Stimulated activated CD4-positive, alpha-beta T cell treated with anti-CD3 and anti-CD28 coated beads, TNF-alpha, amount 100 ng/mL, for 24 hours (primary cell): ENCODE measurements at regions not wholly inside any gene's neighbourhood (a gene's known extent, or its start where the extent isn't known, plus 50 kb on each side); places are given as distances from the start of the nearest gene placed in this dataset.
"Not testable (repeated sequence)": the region's sequence is repeated elsewhere in the genome, so short reads cannot be mapped to it uniquely, and the experiment has no call there.

Source experiments
- DNase-seq, 3 experiments: peaks; one replicate each; pipeline ENCODE4 v3.0.0-alpha.2; 2020; ENCODE audit warnings: low read depth in 3 of 3

DNA sequence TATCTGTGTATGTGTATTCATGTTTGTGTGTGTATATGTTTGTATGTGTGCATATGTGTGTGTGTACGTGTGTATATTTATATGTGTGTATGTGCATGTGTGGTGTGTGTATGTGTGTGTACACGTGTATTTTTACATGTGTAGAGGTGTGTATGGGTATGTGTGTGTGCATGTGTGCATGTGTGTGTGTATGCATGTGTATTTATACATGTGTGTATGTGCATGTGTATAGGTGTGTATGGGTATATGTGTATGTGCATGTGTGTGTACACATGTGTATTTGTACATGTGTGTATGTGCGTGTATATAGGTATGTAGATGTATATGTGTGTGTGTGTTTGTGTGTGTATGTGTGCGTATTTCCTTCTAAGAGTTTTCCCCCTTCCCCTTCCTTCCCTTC is 207.7 kb upstream of the ATP6AP2 start:
- no peak for DNase-seq

DNA sequence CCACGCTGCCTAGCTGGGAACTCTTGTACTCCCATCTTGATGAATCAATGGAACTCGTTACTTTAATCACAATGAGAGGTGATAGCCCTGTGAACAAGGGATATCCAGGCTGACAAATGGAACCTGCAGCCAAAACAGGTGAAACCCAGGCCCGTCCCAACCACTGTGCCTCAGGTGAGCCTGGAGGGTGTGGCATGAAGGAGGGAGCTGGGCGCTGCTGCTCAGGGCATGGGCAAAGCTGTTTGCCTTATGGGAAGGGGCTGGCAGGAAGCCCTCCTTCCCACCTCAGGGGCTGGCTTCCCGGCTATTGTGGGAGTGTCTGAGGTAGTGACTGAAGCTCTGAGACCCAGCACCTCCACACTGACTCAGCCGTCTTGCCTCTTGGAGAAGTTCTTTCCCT is 209.4 kb upstream of the ATP6AP2 start:
- DNase-seq, result no peak

DNA sequence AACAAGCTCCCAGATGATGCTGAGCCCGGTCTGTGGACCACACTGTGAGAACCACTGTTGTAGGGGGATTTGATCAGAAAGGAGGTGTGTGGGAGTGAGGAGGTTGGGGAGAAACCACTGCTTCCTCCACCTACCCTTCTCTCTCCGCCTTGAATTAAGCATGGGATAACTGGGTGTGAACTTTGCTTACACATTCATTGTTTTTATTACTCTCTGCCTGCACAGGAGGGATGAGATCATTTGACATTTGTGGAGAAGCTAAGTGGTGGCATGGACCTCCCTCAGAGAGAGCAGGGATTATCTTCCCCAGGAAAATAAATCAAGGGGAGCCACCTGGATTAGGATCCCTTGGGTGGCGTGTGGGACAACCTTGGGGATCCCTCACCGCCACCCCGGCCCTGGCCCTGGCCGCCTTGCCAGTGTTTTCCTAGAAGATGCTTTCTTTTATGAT is 212.1 kb upstream of the ATP6AP2 start:
- no peak for DNase-seq

DNA sequence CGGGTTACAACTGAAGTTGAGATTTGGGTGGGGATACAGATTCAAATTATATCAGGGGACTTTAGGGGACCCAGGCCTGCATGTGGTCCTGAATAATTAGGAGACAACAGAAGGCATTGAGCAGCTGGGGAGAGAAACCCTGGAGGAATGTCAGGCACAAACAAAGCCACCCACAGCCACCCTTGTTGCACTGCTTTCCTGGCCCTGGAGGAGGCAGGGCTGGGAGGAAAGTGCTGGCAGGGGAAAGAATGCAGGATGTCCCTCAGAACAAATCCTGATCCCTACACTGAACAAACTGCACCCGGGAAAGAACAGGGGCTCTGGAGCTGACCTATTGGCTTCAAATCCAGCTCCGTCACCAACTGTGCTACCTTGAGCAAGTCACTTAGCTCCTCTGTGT is 214.1 kb upstream of the ATP6AP2 start:
- DNase-seq, result no peak

DNA sequence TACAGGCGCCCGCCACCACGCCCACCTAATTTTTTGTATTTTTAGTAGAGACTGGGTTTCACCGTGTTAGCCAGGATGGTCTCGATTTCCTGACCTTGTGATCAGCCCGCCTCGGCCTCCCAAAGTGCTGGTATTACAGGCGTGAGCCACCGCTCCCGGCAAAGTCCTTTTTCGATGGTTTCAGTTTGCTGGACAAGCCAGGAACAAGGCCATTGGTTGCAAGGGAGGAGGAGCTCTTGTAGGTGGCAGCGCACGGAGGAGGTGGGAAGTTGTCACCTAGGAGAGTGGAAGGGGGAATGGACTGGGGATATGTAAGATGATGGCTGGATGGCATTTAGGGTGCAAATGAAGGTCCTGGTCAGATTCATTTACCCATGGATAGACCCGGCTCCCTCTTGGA is 218.5 kb upstream of the ATP6AP2 start:
- not testable (repeated sequence) for DNase-seq

DNA sequence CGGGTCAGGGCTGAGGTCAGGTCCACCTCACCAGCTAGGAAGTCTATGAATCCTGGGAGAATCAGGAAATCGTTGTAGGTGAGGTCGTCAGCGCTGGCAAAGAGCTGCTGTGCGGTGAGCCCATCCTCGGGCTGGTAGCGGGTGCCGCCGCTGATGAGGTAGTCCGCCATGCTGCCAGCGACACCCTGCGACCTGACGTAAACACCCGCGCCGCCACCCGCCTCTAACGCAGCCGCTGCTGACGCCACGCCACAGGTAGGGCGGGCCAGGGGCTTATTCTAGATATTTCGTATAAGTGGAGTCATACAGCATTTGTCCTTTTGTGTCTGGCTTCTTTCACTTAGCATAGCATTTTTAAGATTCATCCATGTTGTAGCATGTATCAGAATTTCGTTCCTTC is 220.2 kb upstream of the ATP6AP2 start:
- DNase-seq, result no peak

DNA sequence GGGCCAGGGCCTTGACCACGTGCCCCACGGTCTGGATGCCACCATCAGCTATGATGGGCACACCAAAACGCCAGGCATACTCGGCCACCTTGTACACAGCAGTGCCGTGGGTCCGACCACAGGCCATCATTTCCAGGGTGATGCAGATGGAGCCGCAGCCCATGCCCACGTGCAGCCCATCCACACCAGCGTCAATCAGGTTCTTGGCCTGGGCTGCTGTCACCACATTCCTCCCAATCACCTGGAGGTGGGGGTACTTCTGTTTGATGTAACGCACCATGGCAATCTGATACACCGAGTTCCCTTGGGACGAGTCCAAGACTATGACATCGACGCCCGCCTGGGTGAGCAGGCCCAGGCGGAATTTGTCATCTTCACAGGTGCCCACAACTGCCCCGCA is 221.2 kb upstream of the ATP6AP2 start:
- no peak for DNase-seq

DNA sequence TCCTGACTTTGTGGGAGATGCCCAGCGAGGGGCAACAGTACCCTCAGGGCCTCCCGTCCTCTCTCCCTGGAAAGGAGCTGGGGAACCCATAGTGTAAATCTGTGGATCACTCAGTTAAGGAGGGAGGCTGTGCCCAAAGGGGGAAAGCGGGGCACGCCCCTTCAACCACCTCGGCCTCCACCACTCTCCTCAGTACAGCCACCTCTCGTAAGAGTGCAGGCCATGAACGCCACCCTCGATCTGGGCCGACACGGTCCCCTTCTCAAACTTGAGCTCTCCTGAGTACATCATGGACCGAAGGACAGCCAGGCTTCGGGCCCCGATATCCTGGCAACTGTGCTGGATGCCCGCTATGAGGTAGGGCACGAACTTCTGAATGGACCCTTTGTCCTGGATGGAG is 221.8 kb upstream of the ATP6AP2 start:
- no peak for DNase-seq

DNA sequence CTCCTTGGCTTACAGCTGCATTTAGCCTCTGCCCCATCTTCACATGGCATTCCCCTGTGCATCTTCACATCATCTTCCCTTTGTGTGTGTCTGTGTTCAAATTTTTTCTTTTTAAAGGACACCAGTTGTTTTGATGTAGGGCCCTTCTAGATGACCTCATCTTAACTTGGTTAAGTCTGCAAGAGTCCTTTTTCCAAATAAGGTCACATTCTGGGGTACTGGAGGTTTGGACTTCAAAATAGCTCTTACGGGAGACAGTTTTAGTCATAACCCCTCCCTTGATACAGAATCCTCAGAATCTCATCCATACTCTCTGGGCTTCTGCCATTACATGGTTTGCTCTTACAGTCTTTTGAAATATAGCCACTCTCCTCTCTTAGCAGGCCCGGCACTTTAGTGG is 231.5 kb upstream of the ATP6AP2 start:
- DNase-seq, result no peak

DNA sequence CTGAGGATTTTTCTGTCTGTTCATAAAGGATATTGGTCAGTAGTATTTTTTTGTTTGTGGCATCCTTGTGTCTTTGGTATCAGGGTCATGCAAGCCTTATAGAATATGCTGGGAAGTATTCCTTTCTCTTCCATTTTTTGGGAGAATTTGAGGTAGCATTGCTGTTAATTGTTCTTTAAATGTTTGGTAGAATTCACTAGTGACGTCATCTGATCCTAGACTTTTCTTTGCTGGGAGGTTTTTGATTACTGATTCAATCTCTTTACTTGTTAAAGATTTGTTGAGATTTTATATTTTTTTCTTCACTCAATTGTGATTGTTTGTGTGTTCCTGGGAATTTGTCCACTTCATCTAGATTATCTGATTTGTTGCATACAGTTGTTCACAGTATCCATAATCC is 234.4 kb upstream of the ATP6AP2 start:
- no peak for DNase-seq

DNA sequence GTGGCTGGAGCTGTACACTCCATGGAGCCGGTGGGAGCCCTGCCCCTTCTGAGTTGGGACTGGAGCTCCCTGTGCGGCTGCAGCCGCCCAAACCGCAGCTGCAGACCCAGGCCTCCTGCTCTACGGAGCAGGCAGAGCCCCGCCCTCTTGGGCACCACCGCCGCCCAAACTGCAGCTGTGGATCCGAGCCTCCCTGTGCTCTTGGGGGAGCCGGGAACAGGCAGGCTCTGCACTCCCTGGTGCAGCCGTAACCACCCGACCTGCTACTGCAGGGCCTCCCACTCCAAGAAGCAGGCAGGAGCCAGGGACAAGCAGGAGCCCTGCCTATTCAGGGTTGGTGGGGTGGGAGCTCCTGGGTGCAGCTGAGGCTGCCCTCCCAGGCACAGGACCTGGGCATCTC is 237.5 kb upstream of the ATP6AP2 start:
- DNase-seq, result no peak

DNA sequence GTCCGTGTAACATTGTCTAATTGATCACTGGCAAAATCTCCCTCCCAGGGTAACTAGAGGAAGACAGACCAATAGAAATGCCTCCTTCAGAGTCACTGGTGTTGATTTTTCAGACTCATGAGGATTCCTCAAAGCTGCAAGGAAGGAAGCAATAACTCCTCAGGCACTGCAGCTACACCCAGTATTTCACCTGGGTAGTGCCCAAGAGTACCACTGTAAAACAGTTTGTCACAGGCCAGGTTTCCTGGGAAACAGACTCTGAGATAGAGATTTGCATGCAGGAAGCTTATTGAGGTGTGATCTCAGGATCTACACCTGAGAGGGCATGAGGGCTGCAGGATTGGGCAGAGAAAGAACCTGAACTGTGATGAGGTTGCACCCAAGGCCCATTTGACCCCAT is 240.7 kb upstream of the ATP6AP2 start:
- DNase-seq, result no peak

DNA sequence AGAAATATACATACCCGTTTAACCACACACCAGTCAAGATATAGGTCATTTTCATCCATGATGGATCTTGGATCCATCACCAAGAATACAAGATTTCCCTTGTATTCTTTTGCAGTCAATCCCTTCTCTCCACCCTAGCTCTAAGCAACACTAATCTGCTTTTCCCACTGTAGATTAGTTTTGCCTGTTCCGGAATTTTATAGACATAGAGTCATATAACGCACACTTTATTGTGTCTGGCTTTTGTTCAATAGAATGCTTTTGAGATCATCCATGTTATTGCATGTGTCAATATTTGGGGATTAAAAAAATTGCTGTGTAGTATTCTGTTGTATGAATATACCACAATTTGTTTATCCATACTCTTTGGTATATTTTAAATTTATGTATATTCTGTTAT is 235.6 kb upstream of the BCOR start:
- no peak for DNase-seq

DNA sequence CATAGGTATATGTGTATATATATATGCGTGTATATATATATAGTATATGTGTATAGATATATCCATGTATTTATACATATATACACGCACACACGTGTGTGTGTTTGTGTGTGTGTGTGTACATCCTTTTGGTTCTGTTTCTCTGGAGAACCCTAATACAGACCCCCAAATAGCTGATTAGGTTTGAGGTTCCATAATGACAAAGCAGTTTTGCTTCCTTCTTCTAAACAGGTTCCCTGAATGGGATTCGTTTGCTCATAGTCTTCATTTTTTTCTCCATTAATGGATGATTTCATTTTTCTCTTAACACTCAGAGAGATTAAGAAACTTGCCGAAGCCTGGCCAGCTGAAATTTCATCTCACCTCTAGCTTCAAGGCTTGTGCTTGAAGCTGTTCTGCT is 234.0 kb upstream of the BCOR start:
- DNase-seq, result no peak

DNA sequence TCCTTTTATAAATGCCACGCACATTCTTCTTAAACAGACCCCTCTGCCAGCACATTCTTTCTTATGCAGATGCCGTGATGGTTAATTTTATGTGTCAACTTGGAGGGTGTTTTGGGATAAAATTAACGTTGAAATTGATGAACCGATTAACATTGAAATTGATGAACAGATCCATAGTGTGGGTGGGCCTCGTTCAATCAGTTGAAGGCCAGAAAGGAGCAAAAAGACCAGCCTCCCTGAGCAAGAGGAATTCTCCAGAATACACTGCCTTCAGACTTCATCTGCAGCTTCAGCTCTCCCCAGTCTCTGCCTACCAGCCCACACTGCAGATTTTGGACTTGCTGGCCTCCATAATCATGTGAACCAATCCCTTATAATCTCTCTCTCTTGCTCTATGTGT is 233.6 kb upstream of the BCOR start:
- DNase-seq, result no peak

DNA sequence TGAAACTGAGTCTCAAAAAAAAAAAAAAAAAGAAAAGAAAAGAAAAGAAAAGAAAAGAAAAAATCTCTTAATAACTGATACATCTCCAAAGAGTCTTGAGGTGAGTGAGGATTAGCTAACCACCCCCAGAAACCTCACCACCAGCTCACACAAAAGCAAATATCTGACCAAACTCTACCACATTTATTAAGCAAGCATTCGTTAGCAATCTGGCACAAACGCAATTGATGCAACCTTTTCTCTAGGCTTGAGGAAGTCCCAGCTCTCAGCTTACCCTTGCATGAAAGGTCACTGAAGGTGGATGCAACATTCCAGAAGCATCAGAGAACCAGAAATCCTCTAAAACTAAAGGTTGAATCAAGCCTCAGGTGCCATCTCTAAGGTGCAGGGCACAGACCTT is 231.9 kb upstream of the BCOR start:
- DNase-seq, result no peak

DNA sequence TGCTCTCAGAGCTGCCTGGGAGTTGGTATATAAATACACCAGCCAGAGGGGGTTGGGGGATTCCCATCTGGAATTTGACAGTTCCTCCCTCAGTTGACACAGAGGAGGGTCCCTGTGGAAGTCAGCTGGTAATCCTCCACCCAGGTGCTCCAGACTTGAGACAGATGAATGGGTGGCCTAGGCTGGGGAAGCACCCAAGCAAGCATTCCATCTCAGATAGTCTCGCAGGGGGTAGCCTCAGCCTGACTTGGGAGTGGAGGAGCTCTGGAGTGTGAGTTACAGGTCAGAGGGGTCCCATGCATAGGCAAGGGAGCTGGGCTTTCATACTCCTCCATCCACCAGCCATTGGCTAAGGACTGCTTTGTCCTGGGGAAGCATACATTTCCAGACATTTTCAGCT is 229.3 kb upstream of the BCOR start:
- no peak for DNase-seq

DNA sequence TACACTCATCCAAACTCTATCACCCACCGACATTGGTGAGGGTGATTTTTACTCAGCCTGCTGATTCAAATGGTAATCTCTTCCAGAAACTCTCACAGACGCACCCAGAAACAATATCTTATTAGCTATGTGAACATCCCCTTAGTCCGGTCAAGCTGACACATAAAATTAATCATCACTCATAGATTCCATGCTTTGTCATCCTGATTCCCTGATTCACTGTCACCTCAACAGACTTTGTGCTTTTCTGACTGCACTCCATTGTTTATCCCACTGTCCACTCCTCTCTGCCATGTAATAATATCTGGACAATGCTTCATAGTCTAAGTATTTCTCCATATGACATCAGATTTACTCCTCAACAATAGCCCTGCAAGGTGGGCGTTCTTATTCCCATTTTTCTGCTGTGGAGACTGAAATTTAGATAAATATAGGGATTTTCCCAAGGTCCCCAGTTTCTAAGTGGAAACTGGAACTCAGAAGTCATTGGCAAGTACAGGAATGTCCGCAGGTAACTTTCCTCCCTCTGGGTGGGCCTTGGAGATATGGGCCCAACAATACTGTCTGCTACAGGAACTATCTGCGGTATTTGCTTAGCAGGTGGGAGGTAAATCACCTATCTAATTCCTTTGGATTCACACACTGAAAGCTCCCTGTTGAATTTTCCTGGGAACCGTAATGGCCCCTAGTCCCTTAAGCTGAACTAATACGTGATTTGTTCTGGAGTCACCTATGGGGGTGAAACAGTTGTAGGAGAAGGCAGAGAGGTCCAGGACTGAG is 228.6 kb upstream of the BCOR start:
- DNase-seq, result no peak

DNA sequence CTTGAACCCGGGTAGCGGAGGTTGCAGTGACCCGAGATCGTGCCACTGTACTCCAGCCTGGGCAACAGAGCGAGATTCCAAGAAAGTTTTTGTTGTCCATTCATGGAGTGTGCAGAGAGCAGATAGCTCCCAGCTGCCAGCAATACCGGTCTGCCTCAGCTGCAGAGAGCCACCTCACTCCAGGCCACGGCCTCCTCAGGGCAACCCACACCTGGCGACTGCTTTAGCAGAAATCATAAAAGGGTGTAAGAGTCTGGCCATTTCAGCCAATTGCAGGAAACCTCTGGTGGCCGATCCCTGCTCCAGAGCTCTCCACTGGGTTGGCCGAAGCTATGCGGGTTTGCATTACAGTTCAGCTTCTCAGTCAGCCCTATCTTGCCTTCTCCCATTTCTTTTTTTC is 227.4 kb upstream of the BCOR start:
- no peak for DNase-seq

DNA sequence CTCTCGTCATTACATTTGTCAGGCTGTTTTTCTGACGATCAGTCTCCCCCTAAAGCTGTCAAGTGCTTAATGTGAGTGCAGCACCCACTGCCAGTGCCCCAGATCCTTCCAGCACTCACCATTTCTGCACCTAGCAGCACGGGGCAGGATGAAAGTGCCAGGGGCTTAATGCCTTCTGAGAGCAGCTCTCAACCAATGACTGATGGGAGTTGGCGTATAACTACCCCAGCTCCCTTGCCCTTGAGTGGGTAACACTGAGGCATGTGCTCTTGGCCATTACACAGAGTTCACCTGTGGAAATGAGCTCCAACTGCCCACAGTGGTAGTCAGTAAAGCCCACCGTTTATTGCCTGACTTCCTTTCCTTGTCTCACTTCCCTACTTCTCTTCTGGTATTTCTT is 226.2 kb upstream of the BCOR start:
- no peak for DNase-seq

DNA sequence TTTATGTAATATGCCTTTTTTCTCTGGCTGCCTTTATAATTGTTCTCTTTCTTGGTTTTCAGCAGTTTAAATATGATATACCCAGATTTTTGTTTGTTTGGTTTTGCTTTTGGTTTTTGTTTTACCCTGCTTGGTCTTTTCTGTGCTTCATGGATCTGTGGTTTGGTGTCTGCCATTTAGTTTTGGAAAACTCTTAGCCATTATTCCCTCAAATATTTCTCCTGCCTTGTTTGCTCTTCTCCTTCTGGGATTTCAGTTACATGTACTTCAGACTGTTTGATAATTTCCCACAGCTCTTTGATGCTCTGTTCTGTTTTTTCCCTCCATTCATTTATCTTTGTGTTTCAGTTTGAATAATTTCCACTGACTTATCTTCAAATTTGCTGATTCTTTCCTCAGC is 223.1 kb upstream of the BCOR start:
- DNase-seq, result no peak

DNA sequence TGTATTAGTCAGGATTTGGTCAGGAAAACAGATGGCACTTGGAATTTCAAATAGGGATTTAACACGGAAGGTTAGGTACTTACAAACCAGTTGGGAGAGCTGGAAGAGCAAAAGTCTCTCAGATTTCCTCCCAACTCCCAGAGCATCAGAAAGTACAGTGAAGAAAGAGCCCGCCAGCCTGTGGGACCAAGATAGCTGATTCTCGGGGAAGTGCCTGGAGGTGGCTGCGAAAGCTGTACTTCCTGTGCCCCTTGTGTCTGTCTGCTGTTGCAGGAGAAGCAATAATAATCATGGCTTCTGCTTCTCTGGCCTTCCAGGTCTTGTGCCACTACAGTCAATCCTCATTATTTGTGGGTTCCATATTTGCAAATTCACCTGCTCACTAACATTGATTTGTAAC is 221.0 kb upstream of the BCOR start:
- DNase-seq, result no peak

DNA sequence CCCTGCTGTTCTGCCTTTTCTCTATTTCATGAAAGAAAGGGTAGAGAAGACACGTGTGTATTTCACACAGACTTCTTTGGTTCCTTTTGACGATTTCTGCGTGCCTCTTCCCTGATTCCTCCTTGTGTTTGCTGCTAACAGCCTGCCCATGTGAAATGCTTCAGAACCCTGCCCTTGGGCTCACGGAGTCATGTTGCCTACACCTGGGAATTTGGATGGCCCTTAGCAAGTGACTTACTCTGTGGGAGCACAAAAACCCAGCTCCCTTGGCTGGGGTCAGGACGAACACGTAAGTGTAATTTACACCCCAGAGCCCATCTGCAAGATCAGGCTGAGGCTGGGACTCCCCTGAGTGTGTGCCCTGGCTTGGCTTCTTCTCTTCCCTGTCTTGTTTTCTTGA is 220.3 kb upstream of the BCOR start:
- no peak for DNase-seq

DNA sequence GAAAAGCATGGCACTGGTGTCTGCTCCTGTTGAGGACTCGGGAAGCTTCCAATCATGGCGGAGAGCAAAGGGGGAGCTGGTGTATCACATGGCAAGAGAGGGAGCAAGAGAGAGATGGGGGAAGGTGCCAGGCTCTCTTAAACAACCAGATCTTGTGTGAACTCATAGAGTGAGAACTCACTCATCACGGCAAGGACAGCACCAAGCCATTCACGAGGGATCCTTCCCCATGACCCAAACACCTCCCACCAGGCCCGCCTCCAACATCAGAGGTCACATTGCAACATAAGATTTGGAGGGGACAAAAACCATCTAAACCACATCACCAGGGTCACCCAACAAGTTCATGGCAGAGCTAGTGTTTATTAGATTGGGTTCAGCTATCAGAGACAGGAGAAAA is 218.7 kb upstream of the BCOR start:
- no peak for DNase-seq
